Globus pallidus (tissue), 1 donor: ENCODE measurements at regions not wholly inside any gene's neighbourhood (a gene's known extent, or its start where the extent isn't known, plus 50 kb on each side); places are given as distances from the start of the nearest gene placed in this dataset.

Source experiments
- DNase-seq: peaks from one replicate; pipeline ENCODE4 v3.0.0-alpha.2; 2015; ENCODE audit warnings: low spot score

GRCh38 chr5:124060413-124061067 lies 548.6 kb downstream of the CSNK1G3 start:
- no peak for DNase-seq

DNA sequence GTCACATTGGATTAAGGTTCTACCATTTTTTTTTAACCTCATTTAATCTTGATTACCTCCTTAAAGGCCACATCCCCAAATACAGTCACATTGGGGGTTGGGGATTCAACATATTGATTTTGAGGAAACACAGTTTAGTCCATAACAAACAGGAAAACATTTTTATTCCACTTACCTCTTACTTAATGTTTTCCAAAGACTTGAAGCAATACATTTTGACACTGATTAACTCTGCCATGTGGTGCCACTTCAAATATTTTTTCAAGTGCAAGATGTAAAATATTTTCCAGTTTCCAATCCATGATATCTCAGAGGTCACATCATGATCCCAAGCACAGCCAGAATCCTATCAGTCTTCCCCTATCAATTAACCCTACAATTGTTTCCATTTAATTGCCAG lies 548.0 kb downstream of the CSNK1G3 start:
- no peak for DNase-seq

DNA sequence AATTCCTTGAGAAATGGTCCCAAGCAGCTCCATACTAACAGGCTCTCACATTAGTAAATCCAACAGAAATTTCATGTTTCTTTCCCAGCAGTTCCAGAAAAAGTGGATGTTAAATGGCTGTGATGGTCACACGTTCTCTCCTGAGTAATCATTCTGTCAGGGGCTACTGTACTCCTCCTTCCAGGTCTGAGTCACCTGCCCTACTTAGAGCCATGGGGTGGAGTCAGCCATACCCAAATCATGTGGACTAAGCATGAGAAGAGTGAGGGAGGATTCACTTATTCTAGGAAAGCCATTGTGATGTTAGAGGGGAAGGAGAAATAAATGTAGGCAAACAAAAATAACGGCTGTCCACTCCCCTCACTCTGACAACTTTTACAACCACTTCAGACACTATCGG lies 547.2 kb downstream of the CSNK1G3 start:
- no peak for DNase-seq

DNA sequence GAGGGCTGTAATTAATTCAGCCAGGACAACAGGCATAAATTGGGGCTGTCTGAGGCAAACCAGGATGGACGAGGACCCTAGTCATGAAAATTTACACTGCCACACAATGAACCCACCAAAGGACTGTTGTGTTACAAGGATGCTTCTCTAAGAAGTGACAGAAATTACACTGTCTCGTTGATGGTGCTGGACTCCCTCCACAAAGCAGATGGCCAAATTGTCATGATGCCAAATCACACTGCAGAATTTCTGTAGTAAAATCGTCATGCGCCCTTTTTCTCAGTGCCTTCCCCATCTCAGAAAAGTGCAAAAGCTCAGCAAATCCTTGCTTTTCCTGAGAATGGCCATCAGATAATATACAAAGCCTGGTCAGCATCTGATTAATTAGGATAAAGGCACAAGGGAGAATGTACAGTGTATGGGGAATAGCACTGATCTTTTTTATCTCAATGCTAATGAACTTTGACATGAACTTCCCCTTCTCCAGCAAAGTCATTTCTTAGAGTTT lies 545.8 kb downstream of the CSNK1G3 start:
- peak; percentile 71 for DNase-seq

- DNase-seq: peak; percentile 61
Observed at GRCh38 chr5:124056991-124057723, 545.2 kb downstream of the CSNK1G3 start.

GRCh38 chr5:124056326-124056990 lies 544.5 kb downstream of the CSNK1G3 start:
- no peak for DNase-seq

- no peak for DNase-seq
Observed at GRCh38 chr5:124055751-124056150, 543.8 kb downstream of the CSNK1G3 start.

- DNase-seq: no peak
Observed at GRCh38 chr5:124054564-124054963, 542.6 kb downstream of the CSNK1G3 start.

GRCh38 chr5:124053340-124053739 lies 541.4 kb downstream of the CSNK1G3 start:
- DNase-seq: no peak

GRCh38 chr5:124052201-124052600 lies 540.2 kb downstream of the CSNK1G3 start:
- no peak for DNase-seq

DNA sequence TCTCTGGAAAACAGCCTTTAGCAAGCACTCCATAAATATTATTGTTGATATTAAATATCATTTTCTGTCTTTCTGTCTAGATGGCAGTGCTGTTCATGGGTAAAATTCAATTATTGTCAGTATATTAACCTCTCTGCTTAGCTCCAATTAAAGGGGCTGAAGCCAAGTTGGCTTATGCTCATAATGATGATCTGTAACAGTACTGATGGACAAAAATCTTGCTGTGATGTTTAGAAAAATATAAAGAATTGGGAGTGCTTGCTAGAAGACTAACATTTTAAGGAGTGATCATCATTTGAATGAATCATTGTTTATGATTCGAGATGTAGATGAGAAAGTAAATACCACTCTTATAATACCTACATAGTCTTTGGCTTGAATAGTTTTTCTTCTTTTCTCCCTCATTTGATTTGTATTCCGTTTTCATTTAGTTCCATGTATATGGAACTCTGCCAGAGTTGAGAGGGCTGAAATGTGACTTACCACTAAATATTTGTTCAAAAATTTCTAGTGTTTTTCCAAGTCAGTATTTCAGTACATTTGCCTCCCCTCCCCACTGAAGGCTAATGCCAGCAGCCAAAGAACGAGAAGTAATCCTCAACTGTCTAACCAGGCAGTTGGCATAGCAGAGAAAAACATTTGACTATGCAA lies 538.3 kb downstream of the CSNK1G3 start:
- no peak for DNase-seq

DNA sequence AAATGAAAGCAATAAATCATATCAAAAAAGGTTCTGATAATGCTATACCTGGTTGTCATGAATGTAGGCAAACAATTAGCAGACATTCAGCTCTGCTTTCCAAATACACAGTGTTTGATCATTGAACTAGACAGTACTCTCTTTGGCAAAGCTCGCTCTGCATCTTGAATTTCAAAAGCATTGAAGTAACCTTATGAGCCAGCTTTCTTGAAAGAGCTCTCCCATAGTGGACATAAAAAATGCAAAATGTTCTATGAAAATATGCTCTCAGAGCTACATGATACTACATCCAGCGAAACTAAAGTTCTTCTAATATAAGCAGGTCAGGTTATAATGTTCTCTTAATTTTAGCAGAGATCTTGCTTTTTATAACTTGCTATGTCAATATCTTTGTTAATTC lies 533.4 kb downstream of the CSNK1G3 start:
- DNase-seq: no peak

DNA sequence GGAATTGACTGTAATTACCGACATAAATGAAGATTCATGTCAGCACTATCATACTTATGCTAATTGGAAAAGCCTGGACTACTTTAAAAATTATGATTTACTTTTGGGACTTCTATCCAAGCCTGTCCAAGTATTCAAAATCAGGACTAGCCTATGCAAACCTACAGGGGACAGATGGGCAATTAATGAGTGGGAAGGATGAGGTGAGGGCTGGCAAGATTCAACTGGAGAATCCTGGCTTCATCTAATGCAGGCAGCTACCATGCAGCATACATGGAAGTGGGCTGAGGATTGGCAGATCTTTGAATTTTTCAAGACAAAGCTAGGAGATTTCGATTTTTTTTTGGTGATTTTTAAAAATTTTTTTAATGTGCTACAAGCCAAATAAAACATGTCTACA lies 532.6 kb downstream of the CSNK1G3 start:
- no peak for DNase-seq

- DNase-seq: no peak
Observed at GRCh38 chr5:124043456-124043855, 531.5 kb downstream of the CSNK1G3 start.

DNA sequence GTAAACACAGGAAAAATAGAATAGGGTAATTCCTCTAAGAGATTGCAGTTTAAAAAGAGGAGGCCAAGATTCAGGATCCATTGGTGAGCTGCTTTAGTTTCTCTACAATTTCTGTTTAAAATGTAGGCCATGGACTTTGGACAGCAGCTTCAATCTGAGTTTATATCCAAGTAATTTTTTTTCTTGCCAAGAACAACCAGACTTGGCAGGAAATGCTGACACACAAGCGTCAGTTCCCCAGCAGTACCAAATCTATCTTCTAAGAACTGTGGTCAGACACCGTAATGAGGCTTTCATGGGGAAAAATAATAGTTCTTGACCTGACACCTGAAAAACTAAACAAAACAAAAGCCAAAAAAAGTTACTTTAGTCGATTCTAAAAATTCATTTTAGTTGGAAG lies 528.8 kb downstream of the CSNK1G3 start:
- DNase-seq: peak; percentile 72

DNA sequence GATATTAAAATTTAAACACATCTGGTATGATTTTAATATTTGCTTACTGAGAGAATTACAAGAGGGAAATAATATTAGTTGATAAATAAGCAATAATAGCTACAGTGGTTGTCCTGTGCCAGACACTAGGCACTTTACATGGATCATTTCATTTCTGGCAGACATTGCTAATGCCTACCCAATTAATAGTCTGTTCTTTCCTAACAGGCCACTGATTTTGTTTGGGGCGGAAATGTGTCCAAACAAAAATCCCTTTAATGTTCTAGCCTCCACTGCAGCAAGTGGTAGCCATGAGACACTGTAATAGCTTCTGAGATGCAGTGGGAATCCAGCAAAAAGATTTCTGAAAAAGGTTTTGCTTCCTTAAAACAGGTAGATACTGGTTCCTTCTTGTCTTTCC lies 527.4 kb downstream of the CSNK1G3 start:
- no peak for DNase-seq

- no peak for DNase-seq
Observed at GRCh38 chr5:124036786-124037185, 524.8 kb downstream of the CSNK1G3 start.

DNA sequence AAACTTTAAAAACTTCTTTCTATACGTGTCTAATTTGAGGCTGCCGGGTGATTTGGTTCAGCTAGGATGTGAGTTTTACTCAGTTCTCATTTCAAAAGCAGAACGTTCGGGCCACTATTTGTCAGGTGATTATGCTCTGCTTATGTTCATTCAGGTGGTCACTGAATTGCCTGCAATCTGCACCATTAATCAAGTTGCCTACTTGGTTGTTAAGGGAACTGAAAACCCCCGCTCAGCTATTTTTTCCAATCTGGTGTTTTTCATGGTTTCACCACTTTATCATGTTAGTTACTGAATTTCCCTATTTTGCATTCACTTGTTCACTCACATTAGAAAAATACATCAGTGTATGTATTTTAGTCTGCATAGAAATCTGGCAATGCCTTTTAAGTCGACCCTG lies 523.0 kb downstream of the CSNK1G3 start:
- no peak for DNase-seq

- DNase-seq: peak; percentile 29
Observed at GRCh38 chr5:124034083-124034700, 522.2 kb downstream of the CSNK1G3 start.

DNA sequence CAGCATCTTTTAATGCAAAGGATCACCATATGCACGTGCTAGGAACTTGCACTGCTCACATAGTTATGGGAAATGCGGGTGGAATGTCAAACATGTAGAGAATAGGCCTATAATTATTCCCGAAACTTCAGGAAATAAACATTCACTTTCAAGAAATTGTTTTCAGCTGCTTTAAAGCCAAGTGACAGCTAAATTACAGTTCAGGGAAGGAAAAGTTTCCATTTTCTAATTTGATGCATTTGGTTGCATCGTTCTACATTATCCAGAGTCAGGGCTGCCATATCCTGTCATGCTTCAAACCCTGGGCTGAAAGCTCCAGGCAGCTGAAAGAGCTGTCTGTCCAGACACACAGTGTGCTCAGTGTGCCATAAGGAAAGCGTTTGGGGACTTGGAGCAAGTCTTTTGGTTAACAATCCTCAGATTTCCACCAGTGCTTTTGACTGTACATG lies 518.1 kb downstream of the CSNK1G3 start:
- peak; percentile 43 for DNase-seq

DNA sequence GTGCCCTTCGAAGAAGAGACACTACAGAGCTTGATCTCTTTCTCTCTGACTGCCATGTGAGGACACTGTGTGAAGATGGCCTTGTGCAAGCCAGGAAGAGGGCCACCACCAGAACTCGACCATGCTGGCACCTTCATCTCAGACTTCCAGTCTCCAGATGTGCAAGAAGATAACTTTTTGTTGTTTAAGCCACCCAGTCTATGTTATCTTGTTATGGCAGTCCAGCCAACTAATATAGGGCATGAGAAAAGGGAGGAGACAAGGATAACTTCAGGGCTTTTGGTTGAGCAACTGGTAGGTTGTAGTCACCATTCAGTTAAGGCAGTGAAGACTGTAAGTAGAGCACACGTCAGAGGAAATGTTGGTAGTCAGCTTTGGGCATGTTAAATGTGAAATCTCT lies 515.5 kb downstream of the CSNK1G3 start:
- DNase-seq: no peak

DNA sequence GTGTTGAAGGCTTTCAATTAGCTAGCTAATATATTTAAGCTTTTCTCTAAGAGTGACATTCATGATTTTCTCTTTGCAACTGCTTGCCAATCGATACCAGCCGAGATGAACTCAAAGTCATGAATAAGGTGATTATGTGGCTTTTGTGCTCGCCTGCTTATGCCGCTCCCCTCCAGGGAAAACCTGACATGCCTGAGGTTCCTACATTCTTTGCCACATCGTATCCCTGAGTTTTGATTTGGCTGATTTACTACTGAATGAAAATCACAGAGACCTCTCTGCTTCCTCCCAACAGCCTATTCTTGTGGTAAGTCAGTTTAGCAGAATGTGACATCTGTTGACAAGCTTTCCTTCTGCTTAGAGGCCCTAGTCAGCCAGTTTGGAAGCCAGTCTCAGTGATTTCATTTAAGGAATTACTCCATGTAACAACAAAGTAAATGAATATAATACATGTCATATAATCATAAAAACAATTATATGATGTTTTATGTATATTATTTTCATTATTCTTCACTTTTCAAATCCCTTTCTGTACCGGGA lies 513.4 kb downstream of the CSNK1G3 start:
- DNase-seq: no peak
